ENCODE measurements at regions not wholly inside any gene's neighbourhood (a gene's known extent, or its start where the extent isn't known, plus 50 kb on each side); places are given as distances from the start of the nearest gene placed in this dataset.
"Not testable (repeated sequence)": the region's sequence is repeated elsewhere in the genome, so short reads cannot be mapped to it uniquely, and the experiment has no call there.

- Histone ChIP-seq H3K36me3 (ENCODE audit: insufficient read depth, low read depth, low read length) (no peaks in the 10 kb centered on the region), H3K27me3 (ENCODE audit: insufficient read depth, low read length) (no peaks in the 10 kb centered on the region), H3K9me3 (ENCODE audit: insufficient read depth, low read depth, low read length) (no peaks in the 10 kb centered on the region), H3K9ac (ENCODE audit: low read depth, low read length) (no peak overlapping the region), H3K4me3 (ENCODE audit: low read length) (no peak overlapping the region), H3K27ac (ENCODE audit: low read length) (no peak overlapping the region), H3K4me1 (ENCODE audit: insufficient read depth, low read length) (no peaks in the 10 kb centered on the region)
Measured at GRCh38 chr5:89556215-89556913, 673.4 kb upstream of the MEF2C start.

DNA sequence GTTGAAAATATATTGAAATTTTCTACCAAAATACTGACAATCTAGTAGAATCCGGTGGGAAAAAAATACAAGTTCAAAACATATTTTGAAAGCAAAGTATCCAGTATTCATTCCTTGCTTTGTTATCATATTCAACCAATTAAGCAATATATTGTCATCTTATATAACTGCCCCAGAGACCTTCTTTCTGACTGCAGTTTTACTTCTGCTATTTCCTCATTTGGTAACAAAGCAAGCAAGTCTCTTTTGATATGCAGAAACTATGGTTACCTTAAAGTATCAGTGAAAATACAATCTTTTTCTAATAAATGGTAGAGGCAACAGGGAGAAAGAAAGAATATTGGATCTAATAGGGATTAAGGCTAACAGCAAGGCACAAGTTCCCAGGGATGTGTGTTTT, 663.7 kb upstream of the MEF2C start:
- H3K4me1 ChIP-seq (ENCODE audit: insufficient read depth, low read length): peaks cover 12% of the 10 kb centered on the region; the same call in 1 of the 2 replicates
- no peak overlapping the region for H3K9ac ChIP-seq (ENCODE audit: low read depth, low read length)
- no peak overlapping the region for H3K4me3 ChIP-seq (ENCODE audit: low read length)
- no peaks in the 10 kb centered on the region for H3K27me3 ChIP-seq (ENCODE audit: insufficient read depth, low read length)
- H3K9me3 ChIP-seq (ENCODE audit: insufficient read depth, low read depth, low read length): no peaks in the 10 kb centered on the region
- H3K27ac ChIP-seq (ENCODE audit: low read length): no peak overlapping the region
- no peaks in the 10 kb centered on the region for H3K36me3 ChIP-seq (ENCODE audit: insufficient read depth, low read depth, low read length)

DNA sequence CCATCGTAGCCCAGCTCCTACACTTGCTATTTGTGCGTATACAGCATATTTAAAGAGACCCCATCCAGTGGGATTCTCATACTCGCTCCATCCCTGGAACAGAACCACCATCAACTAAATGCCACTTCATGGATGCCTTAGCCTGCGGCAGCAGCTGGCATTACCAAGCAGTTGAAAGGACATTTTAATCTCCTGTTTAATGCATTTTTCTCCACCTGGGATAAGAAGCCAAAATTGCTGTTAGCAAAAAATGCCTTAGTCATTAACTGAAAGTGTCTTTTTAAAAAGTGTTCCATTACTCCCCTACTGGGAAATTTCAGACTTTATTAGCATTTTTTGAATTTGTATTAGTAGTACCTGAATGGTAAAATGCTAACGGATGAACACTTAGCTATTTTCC, 662.6 kb upstream of the MEF2C start:
- H3K9me3 ChIP-seq (ENCODE audit: insufficient read depth, low read depth, low read length): no peaks in the 10 kb centered on the region
- H3K4me1 ChIP-seq (ENCODE audit: insufficient read depth, low read length): peaks cover 12% of the 10 kb centered on the region; the same call in 1 of the 2 replicates
- no peak overlapping the region for H3K4me3 ChIP-seq (ENCODE audit: low read length)
- no peaks in the 10 kb centered on the region for H3K27me3 ChIP-seq (ENCODE audit: insufficient read depth, low read length)
- H3K36me3 ChIP-seq (ENCODE audit: insufficient read depth, low read depth, low read length): no peaks in the 10 kb centered on the region
- no peak overlapping the region for H3K9ac ChIP-seq (ENCODE audit: low read depth, low read length)
- no peak overlapping the region for H3K27ac ChIP-seq (ENCODE audit: low read length)

DNA sequence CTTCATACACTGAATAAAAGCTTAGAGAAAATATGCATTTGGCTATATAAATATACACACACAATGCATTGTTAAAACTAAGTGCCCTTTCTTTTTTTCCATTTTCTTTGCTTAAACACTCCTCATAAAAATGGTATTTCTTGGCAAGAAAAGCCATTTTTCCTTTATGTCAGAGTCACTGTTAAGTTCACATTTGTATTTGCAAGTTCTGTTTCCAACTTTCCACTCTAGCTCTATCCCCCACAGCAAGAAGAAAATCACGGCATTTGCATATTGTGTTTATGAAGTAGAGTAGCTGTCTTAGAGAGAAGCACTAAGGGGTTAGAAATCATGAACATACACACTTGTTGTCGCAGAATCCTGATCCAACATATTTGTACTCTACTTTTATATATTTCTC, 662.1 kb upstream of the MEF2C start:
- H3K9me3 ChIP-seq (ENCODE audit: insufficient read depth, low read depth, low read length): no peaks in the 10 kb centered on the region
- no peaks in the 10 kb centered on the region for H3K36me3 ChIP-seq (ENCODE audit: insufficient read depth, low read depth, low read length)
- H3K4me3 ChIP-seq (ENCODE audit: low read length): no peak overlapping the region
- no peak overlapping the region for H3K27ac ChIP-seq (ENCODE audit: low read length)
- peaks cover 12% of the 10 kb centered on the region; the same call in 1 of the 2 replicates for H3K4me1 ChIP-seq (ENCODE audit: insufficient read depth, low read length)
- H3K9ac ChIP-seq (ENCODE audit: low read depth, low read length): no peak overlapping the region
- no peaks in the 10 kb centered on the region for H3K27me3 ChIP-seq (ENCODE audit: insufficient read depth, low read length)

GRCh38 chr5:89542736-89543135, 659.8 kb upstream of the MEF2C start:
- H3K27me3 ChIP-seq (ENCODE audit: insufficient read depth, low read length): no peaks in the 10 kb centered on the region
- H3K36me3 ChIP-seq (ENCODE audit: insufficient read depth, low read depth, low read length): no peaks in the 10 kb centered on the region
- H3K27ac ChIP-seq (ENCODE audit: low read length): no peak overlapping the region
- H3K4me3 ChIP-seq (ENCODE audit: low read length): no peak overlapping the region
- peaks cover 12% of the 10 kb centered on the region; the same call in 1 of the 2 replicates for H3K4me1 ChIP-seq (ENCODE audit: insufficient read depth, low read length)
- H3K9me3 ChIP-seq (ENCODE audit: insufficient read depth, low read depth, low read length): no peaks in the 10 kb centered on the region
- H3K9ac ChIP-seq (ENCODE audit: low read depth, low read length): no peak overlapping the region

DNA sequence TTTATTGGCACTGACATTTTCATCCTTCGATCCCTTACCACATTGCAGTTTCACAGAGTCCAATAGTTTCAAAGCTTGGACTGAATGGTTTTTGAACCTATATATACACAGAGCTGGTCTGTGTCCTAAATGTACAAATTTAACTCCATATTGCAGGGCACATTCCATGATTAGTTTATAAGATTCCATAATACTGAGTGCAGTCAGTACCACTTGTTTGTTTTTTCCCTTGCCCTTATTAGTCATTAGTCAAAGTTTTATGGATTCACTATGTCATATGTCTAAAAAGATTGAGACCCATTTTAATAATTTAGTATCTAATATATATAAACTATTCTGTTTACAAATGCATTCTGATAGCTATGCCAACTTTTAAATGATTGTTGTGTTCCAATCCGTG, 654.8 kb upstream of the MEF2C start:
- Histone ChIP-seq H3K9me3 (ENCODE audit: insufficient read depth, low read depth, low read length) (no peaks in the 10 kb centered on the region), H3K27me3 (ENCODE audit: insufficient read depth, low read length) (no peaks in the 10 kb centered on the region), H3K36me3 (ENCODE audit: insufficient read depth, low read depth, low read length) (no peaks in the 10 kb centered on the region)

DNA sequence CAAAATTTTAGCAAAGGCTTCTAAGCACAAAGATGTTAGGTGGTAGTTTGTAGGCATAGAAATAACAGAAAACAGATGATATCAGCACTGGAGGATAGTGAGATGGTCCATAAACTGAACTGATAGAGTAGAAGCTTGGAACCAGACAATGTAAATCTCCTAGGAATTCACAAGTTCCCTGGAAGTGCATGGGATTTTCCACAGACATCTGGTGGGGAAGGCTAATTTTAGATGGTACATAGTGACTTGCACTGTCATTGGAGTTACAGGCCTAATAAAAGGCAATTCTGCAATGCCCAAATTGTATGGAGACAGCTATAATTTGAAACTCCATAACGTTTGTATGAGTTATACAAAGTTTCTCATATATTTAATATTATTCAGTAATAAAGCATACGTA, 653.0 kb upstream of the MEF2C start:
- no peaks in the 10 kb centered on the region for H3K27me3 ChIP-seq (ENCODE audit: insufficient read depth, low read length)
- no peaks in the 10 kb centered on the region for H3K36me3 ChIP-seq (ENCODE audit: insufficient read depth, low read depth, low read length)
- no peaks in the 10 kb centered on the region for H3K4me1 ChIP-seq (ENCODE audit: insufficient read depth, low read length)
- H3K9me3 ChIP-seq (ENCODE audit: insufficient read depth, low read depth, low read length): no peaks in the 10 kb centered on the region
- no peak overlapping the region for H3K9ac ChIP-seq (ENCODE audit: low read depth, low read length)
- no peak overlapping the region for H3K27ac ChIP-seq (ENCODE audit: low read length)
- H3K4me3 ChIP-seq (ENCODE audit: low read length): no peak overlapping the region

More for the DNA sequence above, 654.8 kb upstream of the MEF2C start:
- no peak overlapping the region for H3K27ac ChIP-seq (ENCODE audit: low read length)
- H3K4me1 ChIP-seq (ENCODE audit: insufficient read depth, low read length): no peaks in the 10 kb centered on the region
- H3K9ac ChIP-seq (ENCODE audit: low read depth, low read length): no peak overlapping the region
- H3K4me3 ChIP-seq (ENCODE audit: low read length): no peak overlapping the region

GRCh38 chr5:89535411-89535810, 652.4 kb upstream of the MEF2C start:
- Histone ChIP-seq H3K9ac (ENCODE audit: low read depth, low read length) (no peak overlapping the region), H3K4me1 (ENCODE audit: insufficient read depth, low read length) (no peaks in the 10 kb centered on the region), H3K27me3 (ENCODE audit: insufficient read depth, low read length) (no peaks in the 10 kb centered on the region), H3K9me3 (ENCODE audit: insufficient read depth, low read depth, low read length) (no peaks in the 10 kb centered on the region), H3K4me3 (ENCODE audit: low read length) (no peak overlapping the region), H3K27ac (ENCODE audit: low read length) (no peak overlapping the region), H3K36me3 (ENCODE audit: insufficient read depth, low read depth, low read length) (no peaks in the 10 kb centered on the region)

- H3K27ac ChIP-seq (ENCODE audit: low read length): no peak overlapping the region
- H3K9ac ChIP-seq (ENCODE audit: low read depth, low read length): no peak overlapping the region
- no peak overlapping the region for H3K4me3 ChIP-seq (ENCODE audit: low read length)
Measured at GRCh38 chr5:89534331-89534730, 651.3 kb upstream of the MEF2C start.

GRCh38 chr5:89524785-89525184, 641.8 kb upstream of the MEF2C start:
- no peaks in the 10 kb centered on the region for H3K36me3 ChIP-seq (ENCODE audit: insufficient read depth, low read depth, low read length)
- peaks cover 17% of the 10 kb centered on the region; the same call in 1 of the 2 replicates for H3K9me3 ChIP-seq (ENCODE audit: insufficient read depth, low read depth, low read length)
- no peak overlapping the region for H3K9ac ChIP-seq (ENCODE audit: low read depth, low read length)
- no peak overlapping the region for H3K27ac ChIP-seq (ENCODE audit: low read length)
- H3K4me1 ChIP-seq (ENCODE audit: insufficient read depth, low read length): no peaks in the 10 kb centered on the region
- H3K27me3 ChIP-seq (ENCODE audit: insufficient read depth, low read length): no peaks in the 10 kb centered on the region
- H3K4me3 ChIP-seq (ENCODE audit: low read length): no peak overlapping the region

More at GRCh38 chr5:89534331-89534730, 651.3 kb upstream of the MEF2C start:
- Histone ChIP-seq H3K36me3 (ENCODE audit: insufficient read depth, low read depth, low read length) (no peaks in the 10 kb centered on the region), H3K4me1 (ENCODE audit: insufficient read depth, low read length) (no peaks in the 10 kb centered on the region), H3K9me3 (ENCODE audit: insufficient read depth, low read depth, low read length) (no peaks in the 10 kb centered on the region), H3K27me3 (ENCODE audit: insufficient read depth, low read length) (no peaks in the 10 kb centered on the region)

DNA sequence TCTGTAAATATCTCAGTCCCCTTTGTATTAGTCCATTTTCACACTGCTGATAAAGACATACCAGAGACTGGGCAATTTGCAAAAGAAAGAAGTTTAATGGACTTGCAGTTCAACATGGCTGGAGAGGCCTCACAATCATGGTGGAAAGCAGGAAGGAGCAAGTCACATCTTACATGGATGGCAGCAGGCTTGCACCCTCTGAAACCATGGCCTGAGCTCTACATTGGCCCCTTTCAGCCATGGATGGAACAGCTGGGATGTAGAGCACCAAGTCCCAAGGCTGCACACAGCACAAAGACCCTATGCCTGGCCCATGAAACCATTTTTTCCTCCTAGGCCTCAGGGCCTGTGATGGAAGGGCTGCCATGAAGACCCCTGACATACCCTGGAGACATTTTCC, 640.9 kb upstream of the MEF2C start:
- not testable (repeated sequence) for H3K36me3 ChIP-seq (ENCODE audit: insufficient read depth, low read depth, low read length); H3K4me1 ChIP-seq (ENCODE audit: insufficient read depth, low read length); H3K27me3 ChIP-seq (ENCODE audit: insufficient read depth, low read length); H3K4me3 ChIP-seq (ENCODE audit: low read length); H3K9ac ChIP-seq (ENCODE audit: low read depth, low read length); H3K27ac ChIP-seq (ENCODE audit: low read length)
- peaks cover 17% of the 10 kb centered on the region; the same call in 1 of the 2 replicates for H3K9me3 ChIP-seq (ENCODE audit: insufficient read depth, low read depth, low read length)

GRCh38 chr5:89520771-89521170, 637.8 kb upstream of the MEF2C start:
- Histone ChIP-seq H3K27me3 (ENCODE audit: insufficient read depth, low read length) (no peaks in the 10 kb centered on the region), H3K4me3 (ENCODE audit: low read length) (no peak overlapping the region), H3K9ac (ENCODE audit: low read depth, low read length) (no peak overlapping the region), H3K27ac (ENCODE audit: low read length) (no peak overlapping the region), H3K9me3 (ENCODE audit: insufficient read depth, low read depth, low read length) (peaks cover 17% of the 10 kb centered on the region; the same call in 1 of the 2 replicates), H3K4me1 (ENCODE audit: insufficient read depth, low read length) (no peaks in the 10 kb centered on the region), H3K36me3 (ENCODE audit: insufficient read depth, low read depth, low read length) (no peaks in the 10 kb centered on the region)

All from iPS-20b (cell line).